Natural killer cell (primary cell): ENCODE measurements at regions not wholly inside any gene's neighbourhood (a gene's known extent, or its start where the extent isn't known, plus 50 kb on each side); places are given as distances from the start of the nearest gene placed in this dataset.
"Not testable (repeated sequence)": the region's sequence is repeated elsewhere in the genome, so short reads cannot be mapped to it uniquely, and the experiment has no call there.

Source experiments
- ATAC-seq, 3 donors: fragments of 150-1000 bp in 2 of 3; fragments of 200-7000 bp in 1 of 3; cut with Tn5 transposase; 1 replicate in 1 of 3; 2 replicates in 2 of 3; pipeline ENCODE4 v1.10.0; 2021; ENCODE audit warnings: mild to moderate bottlenecking in 2 of 3, moderate library complexity in 2 of 3
- DNase-seq, 2 donors: peaks; one replicate each; pipeline versions ENCODE4 v3.0.0 to v3.0.0-alpha.2; 2013 to 2021; ENCODE audit warnings: mixed read lengths in 1 of 2
- H3K27ac ChIP-seq: one replicate; pipeline ENCODE4 v1.5.1; 2013; ENCODE audit warnings: mild to moderate bottlenecking, low read length
- H3K27me3 ChIP-seq: one replicate; pipeline ENCODE4 v1.6.1; 2013; ENCODE audit warnings: low read length; ENCODE audit not compliant: control insufficient read depth, insufficient read depth
- H3K36me3 ChIP-seq: one replicate; pipeline ENCODE4 v1.6.1; 2013; ENCODE audit warnings: low read length; ENCODE audit not compliant: control insufficient read depth, insufficient read depth
- H3K4me1 ChIP-seq: one replicate; pipeline ENCODE4 v1.6.1; 2013; ENCODE audit warnings: low read length; ENCODE audit not compliant: control insufficient read depth, insufficient read depth
- H3K4me3 ChIP-seq: one replicate; pipeline ENCODE4 v1.5.1; 2013; ENCODE audit warnings: low read length
- H3K9me3 ChIP-seq: one replicate; pipeline ENCODE4 v1.6.1; 2013; ENCODE audit warnings: low read length; ENCODE audit not compliant: control insufficient read depth, insufficient read depth
- H3K27ac Mint-ChIP-seq, 2 donors: one replicate each; pipeline ENCODE4 v1.8.0; 2022; ENCODE audit warnings: mild to moderate bottlenecking in 2 of 2, mixed read lengths in 2 of 2, moderate library complexity in 1 of 2
- H3K27me3 Mint-ChIP-seq, 2 donors: one replicate each; pipeline ENCODE4 v1.8.0; 2022; ENCODE audit warnings: low read depth in 2 of 2, mixed read lengths in 2 of 2
- H3K36me3 Mint-ChIP-seq: one replicate; pipeline ENCODE4 v1.8.0; 2022; ENCODE audit warnings: mixed read lengths
- H3K4me1 Mint-ChIP-seq, 2 donors: one replicate each; pipeline ENCODE4 v1.8.0; 2022; ENCODE audit warnings: mixed read lengths in 2 of 2
- H3K4me3 Mint-ChIP-seq: one replicate; pipeline ENCODE4 v1.8.0; 2022; ENCODE audit warnings: mild to moderate bottlenecking, moderate library complexity, mixed read lengths
- H3K9me3 Mint-ChIP-seq, 2 donors: one replicate each; pipeline ENCODE4 v1.8.0; 2022; ENCODE audit warnings: mixed read lengths in 2 of 2
- CTCF ChIP-seq: fragments of 200-600 bp; IDR thresholded peaks from one replicate; pipeline ENCODE4 v1.8.0; 2022; ENCODE audit warnings: antibody characterized with exemption
- WGBS: methylation state at CpG from one replicate; pipeline ENCODE4 v1.1.7; 2013; ENCODE audit warnings: missing lambda C conversion rate; ENCODE audit not compliant: insufficient coverage; 5-methylcytosine and 5-hydroxymethylcytosine counted together
- intact Hi-C: fragments of 100-400 bp; cut with micrococcal nuclease; formaldehyde crosslinking; loops from one replicate; pipeline ENCODE4 v1.14.2; 2022

- intact Hi-C loops: no loop called here
- H3K4me3 Mint-ChIP-seq: no peak overlapping the region
- H3K36me3 Mint-ChIP-seq: no peaks in the 10 kb centered on the region
- no peak for ATAC-seq
- DNase-seq: no peak
- Histone ChIP-seq H3K27ac (no peak overlapping the region), H3K27me3 (no peaks in the 10 kb centered on the region), H3K4me3 (no peak overlapping the region), H3K9me3 (no peaks in the 10 kb centered on the region), H3K4me1 (no peaks in the 10 kb centered on the region), H3K36me3 (no peaks in the 10 kb centered on the region)
- H3K27me3 Mint-ChIP-seq: no peaks in the 10 kb centered on the region
- H3K9me3 Mint-ChIP-seq: no peaks in the 10 kb centered on the region
- no peak for TF ChIP-seq CTCF
- H3K27ac Mint-ChIP-seq: no peak overlapping the region
- peaks cover 0 to 9% of the 10 kb centered on the region in 2 donors for H3K4me1 Mint-ChIP-seq
Measured at GRCh38 chr3:153495422-153495821, 333.4 kb downstream of the RAP2B start.

GRCh38 chr3:153502682-153503081 lies 340.7 kb downstream of the RAP2B start:
- no peak overlapping the region for H3K4me3 ChIP-seq
- no peak overlapping the region for H3K4me3 Mint-ChIP-seq
- intact Hi-C loops: no loop called here
- H3K27ac ChIP-seq: no peak overlapping the region
- no peak overlapping the region for H3K27ac Mint-ChIP-seq
- H3K27me3 ChIP-seq: no peaks in the 10 kb centered on the region
- no peak for ATAC-seq
- no peaks in the 10 kb centered on the region for H3K4me1 ChIP-seq
- no peaks in the 10 kb centered on the region for H3K27me3 Mint-ChIP-seq
- no peaks in the 10 kb centered on the region for H3K9me3 ChIP-seq
- TF ChIP-seq CTCF: no peak
- H3K36me3 Mint-ChIP-seq: peaks cover 5% of the 10 kb centered on the region
- H3K36me3 ChIP-seq: no peaks in the 10 kb centered on the region
- WGBS: no CpG with 5 or more reads among the region's 1 CpG
- peaks cover 0 to 8% of the 10 kb centered on the region in 2 donors for H3K4me1 Mint-ChIP-seq
- H3K9me3 Mint-ChIP-seq: no peaks in the 10 kb centered on the region
- no peak for DNase-seq

GRCh38 chr3:153503873-153504272 lies 341.8 kb downstream of the RAP2B start:
- 87% methylated on average over 5 of the region's 7 CpGs for WGBS
- Mint-ChIP-seq H3K4me3 (no peak overlapping the region), H3K9me3 (no peaks in the 10 kb centered on the region), H3K36me3 (peaks cover 5% of the 10 kb centered on the region), H3K4me1 (peaks cover 0 to 6% of the 10 kb centered on the region in 2 donors), H3K27me3 (no peaks in the 10 kb centered on the region), H3K27ac (no peak overlapping the region)
- no peak for ATAC-seq
- DNase-seq: no peak
- Histone ChIP-seq H3K27ac (no peak overlapping the region), H3K4me3 (no peak overlapping the region), H3K27me3 (no peaks in the 10 kb centered on the region), H3K4me1 (no peaks in the 10 kb centered on the region), H3K36me3 (no peaks in the 10 kb centered on the region), H3K9me3 (no peaks in the 10 kb centered on the region)
- intact Hi-C loops: no loop called here
- TF ChIP-seq CTCF: no peak

- ATAC-seq, H3K36me3 Mint-ChIP-seq, H3K27me3 ChIP-seq, H3K9me3 Mint-ChIP-seq, H3K9me3 ChIP-seq, H3K4me3 ChIP-seq, H3K36me3 ChIP-seq, H3K27ac ChIP-seq, H3K4me1 ChIP-seq, H3K27me3 Mint-ChIP-seq, H3K27ac Mint-ChIP-seq, H3K4me3 Mint-ChIP-seq, DNase-seq, intact Hi-C loops: not testable (repeated sequence)
- 86% methylated on average over 3 of the region's 13 CpGs for WGBS
- H3K4me1 Mint-ChIP-seq: peaks cover 0 to 11% of the 10 kb centered on the region in 2 donors
Measured at GRCh38 chr3:153506205-153506604, 344.2 kb downstream of the RAP2B start.

GRCh38 chr3:153506686-153507085 lies 344.7 kb downstream of the RAP2B start:
- intact Hi-C loops, H3K27ac Mint-ChIP-seq, H3K27ac ChIP-seq, H3K27me3 ChIP-seq, ATAC-seq, H3K4me1 ChIP-seq, H3K9me3 ChIP-seq, H3K4me3 Mint-ChIP-seq, H3K4me3 ChIP-seq, H3K36me3 ChIP-seq, H3K27me3 Mint-ChIP-seq, H3K36me3 Mint-ChIP-seq, H3K9me3 Mint-ChIP-seq, DNase-seq: not testable (repeated sequence)
- 98% methylated on average over 8 of the region's 15 CpGs for WGBS
- H3K4me1 Mint-ChIP-seq: peaks cover 0 to 11% of the 10 kb centered on the region in 2 donors
